H1 (cell line): ENCODE measurements at regions not wholly inside any gene's neighbourhood (a gene's known extent, or its start where the extent isn't known, plus 50 kb on each side); places are given as distances from the start of the nearest gene placed in this dataset.

Source experiments
- ATF2 ChIP-seq: IDR thresholded peaks from 2 replicates; pipeline ENCODE4 v1.6.1; 2012; ENCODE audit warnings: low read length, inconsistent platforms
- CHD7 ChIP-seq: fragments of 300-600 bp; sonication (generic); IDR thresholded peaks from 2 replicates; pipeline ENCODE4 v1.7.1; 2012; ENCODE audit warnings: low read length, moderate library complexity, mild to moderate bottlenecking, inconsistent platforms; ENCODE audit not compliant: insufficient replicate concordance
- CTCF ChIP-seq, 3 experiments: IDR thresholded peaks; 1 replicate in 2 of 3; 2 replicates in 1 of 3; pipeline versions ENCODE4 v1.5.1 to v1.6.1; 2011; ENCODE audit warnings: low read length in 3 of 3, mild to moderate bottlenecking in 3 of 3, inconsistent platforms in 2 of 3, low read depth in 1 of 3, moderate library complexity in 1 of 3; ENCODE audit not compliant: insufficient read depth in 1 of 3; ENCODE audit errors: control extremely low read depth in 1 of 3
- POU5F1 ChIP-seq: IDR thresholded peaks from 2 replicates; pipeline ENCODE4 v1.6.1; 2011; ENCODE audit warnings: low read depth, mild to moderate bottlenecking, low read length, moderate library complexity
- SP4 ChIP-seq: IDR thresholded peaks from 2 replicates; pipeline ENCODE4 v1.6.1; 2012; ENCODE audit warnings: low read length, inconsistent platforms
- YY1 ChIP-seq: IDR thresholded peaks from 2 replicates; pipeline ENCODE4 v1.6.1; 2011; ENCODE audit warnings: low read depth, mild to moderate bottlenecking, low read length

- no peak for TF ChIP-seq CTCF (IDR thresholded peaks at IDR 0.05; ENCODE audit: control extremely low read depth in 1 of 3, insufficient read depth in 1 of 3, low read depth in 1 of 3, low read length in 3 of 3)
- no peak for TF ChIP-seq POU5F1
- TF ChIP-seq YY1: no peak
- TF ChIP-seq ATF2: no peak
- TF ChIP-seq SP4: no peak
- TF ChIP-seq CHD7: no peak
These were observed 243.1 kb downstream of the NFATC2 start (continued) for GRCh38 chr20:51299413-51299812.
